Neural cell (in vitro differentiated cells): ENCODE measurements at regions not wholly inside any gene's neighbourhood (a gene's known extent, or its start where the extent isn't known, plus 50 kb on each side); places are given as distances from the start of the nearest gene placed in this dataset.

Source experiments
- H2AFZ ChIP-seq: fragments of 200-600, 300-800 bp; sonication (generic), shearing (Covaris generic); 2 replicates; pipeline ENCODE4 v1.6.0; 2014; ENCODE audit warnings: low read depth, mild to moderate bottlenecking, antibody characterized with exemption, low read length, moderate library complexity
- H3F3A ChIP-seq: fragments of 200-600 bp; shearing (Covaris generic); 2 replicates; pipeline ENCODE4 v1.6.1; 2016; ENCODE audit warnings: mild to moderate bottlenecking, moderate library complexity, mixed read lengths, antibody characterized with exemption, low read length; ENCODE audit not compliant: insufficient read depth, poor library complexity, severe bottlenecking
- H3K27ac ChIP-seq: fragments of 200-600, 300-800 bp; sonication (generic), shearing (Covaris generic); 2 replicates; pipeline ENCODE4 v1.5.1; 2014; ENCODE audit warnings: mild to moderate bottlenecking, low read length, moderate library complexity
- H3K27me3 ChIP-seq: fragments of 300-800, 200-600 bp; sonication (generic), shearing (Covaris generic); 2 replicates; pipeline ENCODE4 v1.6.0; 2014; ENCODE audit warnings: mild to moderate bottlenecking, low read depth, low read length, moderate library complexity; ENCODE audit not compliant: insufficient read depth
- H3K36me3 ChIP-seq: fragments of 300-800, 200-600 bp; sonication (generic), shearing (Covaris generic); 2 replicates; pipeline ENCODE4 v1.5.1; 2014; ENCODE audit warnings: mild to moderate bottlenecking, antibody characterized with exemption, low read length, moderate library complexity; ENCODE audit not compliant: insufficient read depth
- H3K4me2 ChIP-seq: fragments of 300-800, 200-600 bp; sonication (generic), shearing (Covaris generic); 2 replicates; pipeline ENCODE4 v1.6.0; 2014; ENCODE audit warnings: mild to moderate bottlenecking, low read length
- H3K4me3 ChIP-seq: fragments of 300-800, 200-600 bp; sonication (generic), shearing (Covaris generic); 2 replicates; pipeline ENCODE4 v1.5.1; 2014; ENCODE audit warnings: mild to moderate bottlenecking, low read length, moderate library complexity
- H3K79me2 ChIP-seq: fragments of 200-600 bp; shearing (Covaris generic); replicated peaks from 2 replicates; pipeline ENCODE4 v1.6.0; 2014; ENCODE audit warnings: mild to moderate bottlenecking, low read length, moderate library complexity; ENCODE audit not compliant: insufficient read depth
- H3K9ac ChIP-seq: fragments of 300-800, 200-600 bp; sonication (generic), shearing (Covaris generic); 2 replicates; pipeline ENCODE4 v1.6.1; 2016; ENCODE audit warnings: mild to moderate bottlenecking, low read length, mixed read lengths
- H3K9me2 ChIP-seq: fragments of 200-600 bp; shearing (Covaris generic); 2 replicates; pipeline ENCODE4 v1.6.1; 2016; ENCODE audit warnings: mild to moderate bottlenecking, low read length, mixed read lengths; ENCODE audit not compliant: insufficient read depth
- H3K9me3 ChIP-seq: fragments of 200-600, 300-800 bp; sonication (generic), shearing (Covaris generic); 2 replicates; pipeline ENCODE4 v1.6.1; 2016; ENCODE audit warnings: mild to moderate bottlenecking, mixed run types, low read length, moderate library complexity, mixed read lengths
- H4K20me1 ChIP-seq: fragments of 200-600 bp; shearing (Covaris generic); 2 replicates; pipeline ENCODE4 v1.6.1; 2016; ENCODE audit warnings: mild to moderate bottlenecking, mixed run types; ENCODE audit not compliant: insufficient read depth
- CTCF ChIP-seq: fragments of 450-650 bp; IDR thresholded peaks from 2 replicates; pipeline ENCODE4 v1.5.1; 2014; ENCODE audit warnings: antibody characterized with exemption, mild to moderate bottlenecking, moderate library complexity; ENCODE audit not compliant: poor library complexity, severe bottlenecking
- EP300 ChIP-seq: fragments of 450-650 bp; conservative IDR thresholded peaks from 2 replicates; pipeline ENCODE4 v1.6.1; 2014; ENCODE audit warnings: antibody characterized with exemption, mild to moderate bottlenecking, moderate library complexity; ENCODE audit not compliant: poor library complexity, severe bottlenecking
- EZH2 ChIP-seq: fragments of 200-600, 300-800 bp; shearing (Covaris generic), sonication (generic); IDR thresholded peaks from 2 replicates; pipeline ENCODE4 v1.6.1; 2014; ENCODE audit warnings: antibody characterized with exemption, low read length, borderline replicate concordance, mild to moderate bottlenecking; ENCODE audit not compliant: insufficient read depth, poor library complexity, severe bottlenecking
- MXI1 ChIP-seq: fragments of 450-650 bp; conservative IDR thresholded peaks from 2 replicates; pipeline ENCODE4 v1.6.1; 2014; ENCODE audit warnings: antibody characterized with exemption, mild to moderate bottlenecking; ENCODE audit not compliant: poor library complexity, severe bottlenecking
- POLR2AphosphoS5 ChIP-seq: IDR thresholded peaks from 2 replicates; pipeline ENCODE4 v1.6.1; 2012
- RAD21 ChIP-seq: fragments of 450-650 bp; conservative IDR thresholded peaks from 2 replicates; pipeline ENCODE4 v1.6.1; 2014; ENCODE audit warnings: antibody characterized with exemption, mild to moderate bottlenecking, moderate library complexity
- REST ChIP-seq: IDR thresholded peaks from 2 replicates; pipeline ENCODE4 v1.6.1; 2012; ENCODE audit warnings: borderline replicate concordance
- SMC3 ChIP-seq: fragments of 450-650 bp; conservative IDR thresholded peaks from 2 replicates; pipeline ENCODE4 v1.6.1; 2014; ENCODE audit warnings: antibody characterized with exemption, mild to moderate bottlenecking, moderate library complexity; ENCODE audit not compliant: poor library complexity
- TAF1 ChIP-seq: IDR thresholded peaks from 2 replicates; pipeline ENCODE4 v1.6.1; 2012; ENCODE audit warnings: low read depth

GRCh38 chr10:3902054-3902808 lies 117.2 kb upstream of the KLF6 start:
- Histone ChIP-seq H3K9me2 (no peaks in the 10 kb centered on the region), H3K27me3 (no peaks in the 10 kb centered on the region), H3K36me3 (no peaks in the 10 kb centered on the region), H3K4me3 (no peak overlapping the region), H3K4me2 (no peak overlapping the region), H3K9ac (no peak overlapping the region), H4K20me1 (no peaks in the 10 kb centered on the region), H3K9me3 (no peaks in the 10 kb centered on the region), H3K27ac (no peak overlapping the region), H3F3A (no peaks in the 10 kb centered on the region), H3K79me2 (no peaks in the 10 kb centered on the region), H2AFZ (no peak overlapping the region)
- no peak for TF ChIP-seq MXI1
- no peak for TF ChIP-seq RAD21
- no peak for TF ChIP-seq POLR2AphosphoS5
- TF ChIP-seq EP300, result no peak
- no peak for TF ChIP-seq SMC3
- TF ChIP-seq REST, result no peak
- TF ChIP-seq EZH2, result no peak
- no peak for TF ChIP-seq TAF1
- TF ChIP-seq CTCF, result no peak

GRCh38 chr10:3901370-3901769 lies 116.4 kb upstream of the KLF6 start:
- H3K9me3 ChIP-seq, result no peaks in the 10 kb centered on the region
- no peaks in the 10 kb centered on the region for H3K36me3 ChIP-seq

More at GRCh38 chr10:3901370-3901769, 116.4 kb upstream of the KLF6 start:
- Histone ChIP-seq H3K27ac (no peak overlapping the region), H3K79me2 (no peaks in the 10 kb centered on the region), H3K4me3 (no peak overlapping the region), H3K9me2 (no peaks in the 10 kb centered on the region), H3K27me3 (no peaks in the 10 kb centered on the region), H3F3A (no peaks in the 10 kb centered on the region), H2AFZ (no peak overlapping the region), H3K4me2 (no peak overlapping the region), H4K20me1 (no peaks in the 10 kb centered on the region), H3K9ac (no peak overlapping the region)
- TF ChIP-seq MXI1 (no peak), RAD21 (no peak), REST (no peak), POLR2AphosphoS5 (no peak), EZH2 (no peak)
